GM19238 (cell line): ENCODE measurements at regions not wholly inside any gene's neighbourhood (a gene's known extent, or its start where the extent isn't known, plus 50 kb on each side); places are given as distances from the start of the nearest gene placed in this dataset.
"Not testable (repeated sequence)": the region's sequence is repeated elsewhere in the genome, so short reads cannot be mapped to it uniquely, and the experiment has no call there.

Experiments used
- DNase-seq: peaks from one replicate; pipeline ENCODE4 v3.0.0; 2011; ENCODE audit warnings: low spot score; ENCODE audit not compliant: insufficient read length

DNA sequence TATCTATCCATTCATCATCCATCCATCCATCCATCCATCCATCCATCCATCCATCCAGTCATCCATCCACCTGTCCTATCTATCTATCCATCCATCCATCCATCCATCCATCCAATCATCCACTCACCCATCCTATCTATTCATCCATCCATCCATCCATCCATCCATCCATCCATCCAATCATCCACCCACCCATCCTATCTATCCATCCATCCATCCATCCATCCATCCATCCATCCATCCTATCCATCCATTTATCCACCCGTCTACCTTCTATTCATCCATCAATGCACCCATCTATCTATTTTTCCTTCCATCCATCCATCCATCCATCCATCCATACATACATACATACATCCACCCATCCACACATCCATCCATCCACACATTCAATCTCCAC is 540.1 kb downstream of the TBC1D22A start:
- DNase-seq, result not testable (repeated sequence)

DNA sequence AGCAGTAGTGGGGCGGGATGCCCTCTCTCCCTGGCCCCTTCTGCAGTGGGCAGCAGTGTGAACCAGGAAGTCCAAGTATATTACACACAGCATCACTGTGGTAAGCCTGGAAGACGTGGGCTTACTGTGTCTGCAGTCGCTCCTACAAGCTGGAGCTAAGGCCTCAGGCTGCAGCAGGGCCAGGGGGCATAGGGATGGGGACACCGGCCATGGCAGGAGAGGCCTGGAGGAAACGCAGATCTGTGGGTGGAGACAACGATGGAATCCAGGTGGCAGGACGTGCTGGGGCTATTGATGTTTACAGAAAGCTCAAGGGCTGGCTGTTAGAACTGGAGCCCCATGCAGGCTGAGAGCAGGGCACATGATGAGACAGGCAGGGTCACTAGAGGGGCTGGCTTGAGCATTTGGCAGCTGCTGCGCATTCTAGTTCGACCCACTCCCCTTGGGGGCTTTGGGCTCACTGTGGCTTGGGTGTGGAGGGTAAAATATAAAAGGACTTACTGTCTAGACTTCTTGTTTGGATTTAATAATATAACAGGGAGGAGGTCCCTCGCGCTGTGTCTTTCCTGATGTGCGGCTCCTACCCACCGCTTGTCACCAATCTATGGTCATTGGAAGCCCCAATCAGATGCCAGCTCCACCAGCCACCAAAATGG is 539.5 kb downstream of the TBC1D22A start:
- DNase-seq, result no peak

DNA sequence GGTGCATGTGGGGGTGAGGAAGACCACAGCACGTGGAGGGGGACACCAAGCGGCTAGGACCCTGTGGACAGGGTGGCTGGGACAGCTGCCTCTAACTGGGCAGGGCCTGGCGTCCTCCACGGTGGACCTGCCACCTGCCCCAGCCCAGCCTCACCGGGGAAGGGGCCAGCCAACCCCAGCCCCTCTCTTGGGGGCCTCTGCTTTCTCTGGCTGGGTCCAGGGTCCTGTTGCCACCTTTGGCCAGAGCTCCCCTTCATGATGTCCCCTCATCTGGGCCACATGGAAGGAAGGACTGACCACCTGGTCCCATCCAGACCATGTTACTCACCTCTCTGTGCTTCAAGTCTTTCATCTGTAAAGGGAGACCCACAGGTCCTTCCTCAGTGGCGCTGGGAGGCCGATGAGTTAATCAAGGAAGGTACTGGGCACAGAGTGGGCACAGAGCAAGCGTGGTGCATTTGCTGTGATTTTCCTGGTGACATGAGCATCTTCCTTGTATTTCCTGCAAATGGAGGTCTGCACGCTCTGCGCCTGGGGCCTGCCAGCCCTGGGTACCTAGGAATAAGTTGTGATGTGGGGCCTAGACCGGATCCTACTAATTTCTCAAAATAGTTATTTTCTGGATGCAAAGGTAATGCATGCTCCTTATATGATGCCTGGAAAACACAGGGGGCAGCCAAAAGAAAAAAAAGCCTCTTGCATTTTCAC is 538.4 kb downstream of the TBC1D22A start:
- DNase-seq, result no peak

- no peak for DNase-seq
Measured at GRCh38 chr22:47299863-47300697, 537.6 kb downstream of the TBC1D22A start.

- no peak for DNase-seq
Measured at GRCh38 chr22:47299211-47299862, 536.9 kb downstream of the TBC1D22A start.

GRCh38 chr22:47298017-47298785 is 535.8 kb downstream of the TBC1D22A start:
- DNase-seq, result no peak

GRCh38 chr22:47297261-47298016 is 535.0 kb downstream of the TBC1D22A start:
- DNase-seq, result no peak

DNA sequence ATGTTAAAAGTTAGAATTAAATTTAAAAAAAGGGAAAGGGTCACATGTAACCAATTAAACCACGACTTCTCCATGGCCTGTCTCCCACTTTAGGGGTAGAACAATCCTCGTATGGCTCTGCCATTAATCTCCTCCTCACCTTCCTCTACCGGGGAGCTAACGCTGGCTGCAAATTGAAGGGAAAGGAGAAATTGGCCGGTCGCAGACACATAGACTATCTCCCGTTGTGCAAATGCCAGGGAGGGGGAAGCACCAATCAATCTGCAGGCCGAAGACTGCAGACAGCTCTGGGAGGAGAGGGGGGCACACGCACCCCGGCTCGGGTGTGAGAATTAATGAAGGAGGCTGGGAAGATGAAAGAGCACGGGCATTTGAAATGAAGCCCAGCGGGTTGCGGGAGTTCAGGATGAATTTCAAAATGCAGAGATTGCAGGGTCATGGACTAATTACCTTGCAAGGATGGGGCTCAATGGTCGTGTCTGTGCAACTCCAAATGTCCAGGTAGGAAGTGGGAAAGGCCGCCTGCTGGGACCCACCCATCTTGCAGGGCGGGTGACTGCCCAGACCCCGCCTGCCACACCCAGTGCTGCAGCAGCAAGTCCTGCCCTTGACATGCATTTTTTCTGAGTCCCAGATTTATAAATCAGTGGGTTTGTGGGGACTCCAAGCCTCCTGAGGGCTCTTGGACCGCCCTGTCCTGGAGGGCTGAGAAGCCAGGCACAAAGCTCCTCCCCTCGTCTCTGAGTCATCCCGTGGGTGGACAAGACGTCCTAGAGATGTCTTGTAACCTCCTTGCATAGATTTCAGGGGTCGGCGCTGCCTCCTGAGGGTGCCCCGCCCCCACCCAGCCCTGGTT is 534.2 kb downstream of the TBC1D22A start:
- DNase-seq, result no peak

- DNase-seq, result no peak
Measured at GRCh38 chr22:47295982-47296381, 533.5 kb downstream of the TBC1D22A start.

GRCh38 chr22:47295226-47295901 is 532.9 kb downstream of the TBC1D22A start:
- DNase-seq, result no peak

DNA sequence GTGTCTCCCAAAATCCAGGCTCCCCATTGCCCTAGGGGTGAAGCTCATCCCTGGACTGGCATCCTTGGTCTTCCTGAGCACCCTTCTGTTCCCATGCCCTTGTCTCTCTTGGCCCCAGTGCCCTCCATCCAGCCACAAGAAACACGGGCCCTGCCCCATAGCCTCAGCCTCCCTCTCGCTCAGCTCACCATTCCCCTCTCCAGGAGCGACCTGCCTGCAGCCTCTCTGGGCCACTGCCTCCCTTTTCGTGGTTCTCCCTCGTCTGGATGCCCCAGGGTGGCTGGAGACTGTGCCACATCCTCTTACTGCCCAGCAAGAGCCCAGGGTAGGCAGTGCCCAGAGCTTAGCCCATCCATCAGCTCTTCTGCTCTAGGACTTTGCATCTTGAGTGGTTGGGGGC is 532.1 kb downstream of the TBC1D22A start:
- no peak for DNase-seq

GRCh38 chr22:47294222-47294532 is 531.7 kb downstream of the TBC1D22A start:
- DNase-seq, result no peak

- DNase-seq, result no peak
Measured at GRCh38 chr22:47293368-47294221, 531.1 kb downstream of the TBC1D22A start.

DNA sequence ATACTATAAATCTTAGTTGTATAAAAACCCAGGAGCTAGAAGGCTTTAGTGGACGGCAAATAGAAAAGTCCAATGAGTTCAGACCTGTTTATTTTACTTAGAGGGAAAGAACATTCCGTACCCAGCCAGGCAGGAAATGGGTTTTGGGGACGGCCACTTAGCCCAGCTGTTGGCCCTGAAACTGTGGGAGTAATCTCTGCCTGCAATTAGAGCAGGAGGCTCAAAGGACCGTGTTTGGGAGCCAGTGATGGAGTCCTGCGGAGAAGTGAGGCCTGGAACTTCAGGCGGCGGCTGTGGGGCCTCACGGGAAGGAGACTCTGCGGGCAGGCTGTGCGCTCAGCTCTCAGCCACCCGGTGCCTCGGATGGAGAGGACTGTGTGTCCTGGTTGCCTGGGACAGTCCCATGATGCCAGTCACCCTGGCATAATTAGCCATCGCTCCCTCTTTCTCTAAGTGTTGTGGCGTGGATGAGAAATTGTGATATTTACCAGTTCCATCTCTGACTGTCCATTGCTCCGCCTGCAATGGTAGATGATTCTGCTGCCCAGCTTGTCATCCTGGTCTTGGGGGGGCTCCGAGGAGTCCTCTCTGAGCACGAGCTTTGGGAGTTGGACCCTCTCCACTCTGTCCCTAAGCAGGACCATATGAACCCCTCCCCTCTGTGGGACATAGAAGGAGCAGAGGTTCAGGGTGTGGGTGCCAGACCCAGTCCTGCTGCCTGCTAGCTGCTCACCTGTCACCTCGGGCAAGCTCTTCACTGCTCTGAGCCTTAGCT is 530.3 kb downstream of the TBC1D22A start:
- DNase-seq, result no peak

- no peak for DNase-seq
Measured at GRCh38 chr22:47291565-47292495, 529.4 kb downstream of the TBC1D22A start.
